ENCODE measurements at regions not wholly inside any gene's neighbourhood (a gene's known extent, or its start where the extent isn't known, plus 50 kb on each side); places are given as distances from the start of the nearest gene placed in this dataset.

DNA sequence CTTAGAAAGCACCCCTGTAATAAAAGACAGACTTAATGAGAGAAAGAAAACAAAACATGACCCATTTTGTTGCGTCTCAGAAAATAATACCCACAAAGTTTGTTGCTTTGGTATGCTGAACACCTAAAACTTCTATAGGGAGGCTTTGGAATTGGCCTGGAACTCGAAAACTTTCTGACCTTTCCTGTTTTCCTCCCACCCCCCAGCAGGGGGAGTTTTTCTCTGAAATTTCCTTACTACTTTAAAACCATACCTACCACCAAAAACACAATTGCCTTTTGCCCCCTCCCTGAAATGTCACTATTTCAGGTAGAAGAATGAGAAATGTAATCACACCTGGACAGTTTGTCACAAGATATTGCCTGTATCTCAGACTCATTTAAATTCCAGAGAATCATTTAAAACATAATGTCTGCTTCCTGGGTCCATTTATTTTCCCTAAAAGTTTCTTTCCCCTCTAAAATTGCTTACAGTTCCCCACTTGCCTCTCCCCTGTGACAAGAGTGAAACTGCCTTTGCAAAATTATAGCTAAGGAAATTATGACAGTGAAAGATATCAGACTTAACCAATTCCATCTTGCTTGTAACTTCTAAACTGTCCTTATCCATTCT lies 2700.2 kb downstream of the PCDH9 start:
- intact Hi-C loops (cut with DNase I), result no loop called here
- Histone ChIP-seq H3K4me1 (no peaks in the 10 kb centered on the region), H3K4me3 (no peak overlapping the region), H3K36me3 (no peaks in the 10 kb centered on the region), H3K27ac (no peak overlapping the region), H3K27me3 (ENCODE audit: low read depth) (no peaks in the 10 kb centered on the region), H3K9me3 (no peaks in the 10 kb centered on the region)
- no peak for ATAC-seq
- peak; percentile 52 for TF ChIP-seq CTCF (IDR thresholded peaks at IDR 0.05)
- DNase-seq, result no peak

DNA sequence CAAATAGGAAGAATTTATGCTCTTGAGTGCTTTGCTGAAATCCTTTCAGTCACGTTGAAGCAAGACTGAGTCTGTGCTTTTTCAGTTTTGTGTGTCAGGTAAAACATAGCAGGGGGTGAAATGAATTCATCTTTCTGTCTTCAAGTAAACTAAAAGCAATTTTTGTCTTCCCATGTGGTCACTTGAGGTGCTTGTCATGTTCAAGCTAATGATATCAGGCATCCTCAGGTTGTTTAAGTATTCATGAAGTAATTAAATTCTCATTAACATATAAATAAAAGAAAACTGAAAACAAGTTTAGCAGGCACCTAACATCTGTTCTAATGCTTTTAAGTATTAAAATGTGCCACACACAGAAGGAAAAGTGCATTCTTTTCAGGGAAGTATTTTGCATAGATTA lies 2701.3 kb downstream of the PCDH9 start:
- Histone ChIP-seq H3K4me1 (no peaks in the 10 kb centered on the region), H3K9me3 (no peaks in the 10 kb centered on the region), H3K27ac (no peak overlapping the region), H3K4me3 (no peak overlapping the region), H3K27me3 (ENCODE audit: low read depth) (no peaks in the 10 kb centered on the region), H3K36me3 (no peaks in the 10 kb centered on the region)
- intact Hi-C loops (cut with DNase I), result no loop called here
- no peak for ATAC-seq
- no peak for TF ChIP-seq CTCF (IDR thresholded peaks at IDR 0.05)
- no peak for DNase-seq

DNA sequence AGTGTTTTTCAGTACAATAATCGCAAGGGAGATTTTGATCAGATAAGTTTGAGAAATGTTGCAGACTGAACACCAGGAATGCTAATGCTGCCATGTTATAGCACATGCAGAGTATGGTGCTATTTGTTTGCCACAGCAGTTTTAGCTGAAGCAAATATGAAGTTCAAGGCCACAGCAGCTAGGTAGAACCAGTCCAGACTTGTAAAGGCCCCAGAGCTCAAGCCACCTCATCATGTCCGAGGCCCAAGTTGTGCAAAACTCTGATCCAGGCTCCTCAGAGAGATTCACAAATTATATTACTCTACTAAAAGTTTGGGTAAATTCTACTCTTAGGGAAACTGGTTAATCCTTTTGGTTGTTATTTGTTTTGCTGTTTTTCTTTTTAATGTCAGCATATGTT lies 2702.6 kb downstream of the PCDH9 start:
- intact Hi-C loops (cut with DNase I), result no loop called here

GRCh38 chr13:64525687-64526086 lies 2704.4 kb downstream of the PCDH9 start:
- ATAC-seq (no peak), DNase-seq (no peak)
- Histone ChIP-seq H3K27ac (no peak overlapping the region), H3K4me3 (no peak overlapping the region), H3K9me3 (no peaks in the 10 kb centered on the region), H3K36me3 (no peaks in the 10 kb centered on the region), H3K27me3 (ENCODE audit: low read depth) (no peaks in the 10 kb centered on the region), H3K4me1 (no peaks in the 10 kb centered on the region)
- no peak for TF ChIP-seq CTCF (IDR thresholded peaks at IDR 0.05)
- intact Hi-C loops (cut with DNase I), result no loop called here

More for the DNA sequence above, 2702.6 kb downstream of the PCDH9 start:
- Histone ChIP-seq H3K27me3 (ENCODE audit: low read depth) (no peaks in the 10 kb centered on the region), H3K4me1 (no peaks in the 10 kb centered on the region), H3K4me3 (no peak overlapping the region), H3K36me3 (no peaks in the 10 kb centered on the region), H3K27ac (no peak overlapping the region), H3K9me3 (no peaks in the 10 kb centered on the region)
- no peak for TF ChIP-seq CTCF (IDR thresholded peaks at IDR 0.05)
- DNase-seq (no peak), ATAC-seq (no peak)

- DNase-seq (no peak), ATAC-seq (no peak)
- Histone ChIP-seq H3K36me3 (no peaks in the 10 kb centered on the region), H3K9me3 (no peaks in the 10 kb centered on the region), H3K27ac (no peak overlapping the region), H3K4me1 (no peaks in the 10 kb centered on the region), H3K4me3 (no peak overlapping the region), H3K27me3 (ENCODE audit: low read depth) (no peaks in the 10 kb centered on the region)
- intact Hi-C loops (cut with DNase I), result no loop called here
- no peak for TF ChIP-seq CTCF (IDR thresholded peaks at IDR 0.05)
These were observed 2719.4 kb downstream of the PCDH9 start for GRCh38 chr13:64510747-64511146.

GRCh38 chr13:64506246-64506645 lies 2723.9 kb downstream of the PCDH9 start:
- Histone ChIP-seq H3K4me3 (no peak overlapping the region), H3K27me3 (ENCODE audit: low read depth) (no peaks in the 10 kb centered on the region), H3K36me3 (no peaks in the 10 kb centered on the region), H3K4me1 (no peaks in the 10 kb centered on the region), H3K27ac (no peak overlapping the region), H3K9me3 (no peaks in the 10 kb centered on the region)
- intact Hi-C loops (cut with DNase I), result no loop called here
- no peak for TF ChIP-seq CTCF (IDR thresholded peaks at IDR 0.05)
- DNase-seq (no peak), ATAC-seq (no peak)

Data from lower lobe of right lung (tissue), 2 donors.